HFF-Myc (cell line): ENCODE measurements at regions not wholly inside any gene's neighbourhood (a gene's known extent, or its start where the extent isn't known, plus 50 kb on each side); places are given as distances from the start of the nearest gene placed in this dataset.

Experiments
- DNase-seq: peaks from one replicate; pipeline ENCODE4 v3.0.0-alpha.2; 2011; ENCODE audit warnings: low read depth; ENCODE audit errors: extremely low read depth
- H3K4me3 ChIP-seq: replicated peaks from 2 replicates; pipeline ENCODE4 v1.5.1; 2011; ENCODE audit warnings: low read depth, mild to moderate bottlenecking, control low read depth, low read length
- TF ChIP-seq, protein P1 (sequence below): IDR thresholded peaks from 2 replicates; pipeline ENCODE4 v1.5.1; 2012; ENCODE audit warnings: mild to moderate bottlenecking, low read depth, low read length, control low read depth; ENCODE audit errors: missing control alignments

DNA sequence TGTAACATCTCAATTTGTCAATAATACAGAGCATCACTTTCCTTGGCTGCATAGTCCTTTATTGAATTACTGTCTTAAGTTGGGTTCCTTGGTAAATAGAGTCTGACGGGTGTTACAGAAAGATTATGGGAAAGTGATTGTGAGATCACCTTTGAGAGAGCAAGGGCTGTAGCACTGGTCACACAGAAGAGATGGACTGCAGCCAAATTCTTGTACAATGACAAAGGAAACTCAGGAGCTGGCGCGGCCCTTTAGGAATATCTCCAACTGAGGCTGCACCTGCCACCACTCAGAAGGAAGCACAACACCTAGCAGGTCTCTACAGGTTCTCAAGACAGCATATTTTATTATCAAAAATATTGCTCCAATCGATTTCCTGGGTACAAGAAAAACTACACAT lies 350.0 kb upstream of the ISL1 start:
- DNase-seq = no peak
- TF ChIP-seq, protein P1, sequence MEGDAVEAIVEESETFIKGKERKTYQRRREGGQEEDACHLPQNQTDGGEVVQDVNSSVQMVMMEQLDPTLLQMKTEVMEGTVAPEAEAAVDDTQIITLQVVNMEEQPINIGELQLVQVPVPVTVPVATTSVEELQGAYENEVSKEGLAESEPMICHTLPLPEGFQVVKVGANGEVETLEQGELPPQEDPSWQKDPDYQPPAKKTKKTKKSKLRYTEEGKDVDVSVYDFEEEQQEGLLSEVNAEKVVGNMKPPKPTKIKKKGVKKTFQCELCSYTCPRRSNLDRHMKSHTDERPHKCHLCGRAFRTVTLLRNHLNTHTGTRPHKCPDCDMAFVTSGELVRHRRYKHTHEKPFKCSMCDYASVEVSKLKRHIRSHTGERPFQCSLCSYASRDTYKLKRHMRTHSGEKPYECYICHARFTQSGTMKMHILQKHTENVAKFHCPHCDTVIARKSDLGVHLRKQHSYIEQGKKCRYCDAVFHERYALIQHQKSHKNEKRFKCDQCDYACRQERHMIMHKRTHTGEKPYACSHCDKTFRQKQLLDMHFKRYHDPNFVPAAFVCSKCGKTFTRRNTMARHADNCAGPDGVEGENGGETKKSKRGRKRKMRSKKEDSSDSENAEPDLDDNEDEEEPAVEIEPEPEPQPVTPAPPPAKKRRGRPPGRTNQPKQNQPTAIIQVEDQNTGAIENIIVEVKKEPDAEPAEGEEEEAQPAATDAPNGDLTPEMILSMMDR = no peak
- no peak overlapping the region for H3K4me3 ChIP-seq

DNA sequence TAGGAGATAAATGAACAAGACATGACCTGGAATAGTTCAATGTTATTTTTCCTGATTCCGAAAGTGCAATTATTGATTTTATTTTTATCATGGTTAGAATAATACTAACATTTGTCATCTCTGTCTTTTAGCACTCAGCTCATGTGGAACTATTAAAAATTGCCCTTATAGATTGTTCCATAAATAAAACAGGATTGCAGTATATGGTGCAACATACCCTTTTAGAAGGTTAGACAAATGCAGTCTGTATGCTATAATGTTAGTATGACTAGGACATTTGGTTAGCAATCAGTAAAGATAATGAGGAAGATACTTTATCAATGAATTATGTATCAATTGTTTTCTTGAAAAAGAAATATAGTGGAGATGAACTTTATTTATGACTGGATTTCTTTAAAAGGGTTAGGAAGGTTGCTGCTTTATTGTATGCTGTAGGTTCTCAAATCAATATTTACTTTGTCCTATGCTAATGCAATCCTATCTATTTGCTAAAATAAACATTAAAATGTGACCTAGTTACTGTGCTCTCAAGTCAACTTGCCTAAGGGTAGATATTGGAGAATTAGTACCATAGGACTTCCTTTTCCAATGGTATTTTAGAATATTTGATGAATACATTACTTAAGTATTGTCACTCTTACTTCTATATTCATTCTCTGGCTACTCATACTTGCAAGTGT lies 348.9 kb upstream of the ISL1 start:
- TF ChIP-seq, protein P1 = no peak
- no peak for DNase-seq
- no peak overlapping the region for H3K4me3 ChIP-seq

DNA sequence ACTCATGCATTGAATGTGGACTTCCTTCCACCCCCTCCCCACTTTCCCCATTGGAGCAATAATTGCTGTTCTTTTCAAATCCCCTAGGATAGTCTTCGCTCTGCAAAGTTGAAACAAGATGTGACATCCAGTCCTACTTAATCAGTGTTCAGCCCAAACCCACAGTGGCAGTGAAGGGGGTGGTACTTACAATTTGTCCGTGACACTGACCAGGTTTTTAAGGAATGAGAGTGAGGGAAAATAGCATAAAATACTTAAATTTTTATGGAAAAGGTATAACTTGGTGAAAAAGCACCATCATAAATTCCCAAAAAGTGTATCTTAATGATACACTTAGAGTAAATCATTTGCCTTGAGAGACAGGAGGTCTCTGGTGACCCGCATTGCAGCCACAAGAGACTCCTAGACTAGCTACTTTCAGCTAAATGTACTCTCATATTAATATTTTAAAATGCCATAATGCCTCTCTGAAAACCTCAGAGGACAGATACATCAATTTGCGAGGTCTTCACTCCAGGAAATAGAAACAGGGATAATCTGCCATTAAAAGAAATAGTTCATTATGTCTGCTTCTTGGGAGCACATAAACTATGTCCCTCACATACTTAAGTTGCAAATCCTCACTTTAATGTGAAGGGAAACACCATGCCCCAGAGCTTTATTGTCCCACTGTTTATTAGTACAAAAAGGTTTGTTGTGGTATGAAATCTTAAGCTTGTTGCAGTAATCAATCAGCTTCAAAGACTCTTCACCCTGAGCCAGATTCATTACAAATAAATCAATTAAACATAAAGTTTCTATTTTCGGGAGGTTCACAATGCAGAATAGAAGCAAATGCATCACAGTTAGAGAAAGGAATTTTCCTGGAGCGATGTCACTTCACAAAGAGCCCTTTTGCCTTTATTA lies 343.6 kb upstream of the ISL1 start:
- H3K4me3 ChIP-seq = no peak overlapping the region
- DNase-seq = no peak
- TF ChIP-seq, protein P1 = no peak

DNA sequence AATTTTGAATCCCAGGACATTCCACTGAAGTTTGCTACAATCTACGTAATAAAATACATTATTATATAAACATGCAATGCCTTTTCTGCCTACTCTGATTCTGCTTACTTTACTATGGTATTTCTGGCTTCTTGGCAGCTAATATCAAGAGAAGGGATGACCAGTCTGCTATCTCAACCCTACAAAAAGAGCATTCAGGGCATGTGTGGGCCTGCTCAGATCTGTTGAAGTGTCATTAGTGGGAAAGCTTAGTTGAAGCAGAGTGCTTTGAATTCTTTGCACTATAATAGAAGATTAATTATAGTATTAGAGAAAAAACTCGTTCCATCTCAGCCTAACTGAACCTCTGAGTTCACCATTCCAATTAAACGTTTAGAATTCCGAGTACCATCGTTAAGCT lies 339.5 kb upstream of the ISL1 start:
- TF ChIP-seq, protein P1 = no peak

DNA sequence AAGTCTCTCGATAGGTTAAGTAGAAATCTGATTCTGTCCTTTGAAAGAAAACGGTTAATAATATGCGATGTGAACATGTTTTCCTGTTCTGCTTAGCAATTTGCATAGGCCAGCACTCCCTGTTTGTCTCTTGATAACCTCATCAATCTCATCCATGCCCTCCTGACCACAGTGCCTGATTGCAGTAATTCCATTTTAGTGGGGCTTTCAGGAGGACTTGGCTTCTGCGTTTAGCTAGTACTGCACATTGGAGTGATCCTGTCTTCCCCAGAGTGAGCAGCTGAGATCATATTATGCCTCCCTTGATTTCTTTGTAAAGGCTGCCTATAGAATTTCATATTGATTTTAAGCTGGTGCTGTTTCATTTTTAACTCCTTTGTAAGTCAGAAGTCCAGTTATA lies 335.9 kb upstream of the ISL1 start:
- TF ChIP-seq, protein P1 = no peak
- H3K4me3 ChIP-seq = no peak overlapping the region
- no peak for DNase-seq

More for the DNA sequence above, 339.5 kb upstream of the ISL1 start:
- no peak for DNase-seq
- no peak overlapping the region for H3K4me3 ChIP-seq

DNA sequence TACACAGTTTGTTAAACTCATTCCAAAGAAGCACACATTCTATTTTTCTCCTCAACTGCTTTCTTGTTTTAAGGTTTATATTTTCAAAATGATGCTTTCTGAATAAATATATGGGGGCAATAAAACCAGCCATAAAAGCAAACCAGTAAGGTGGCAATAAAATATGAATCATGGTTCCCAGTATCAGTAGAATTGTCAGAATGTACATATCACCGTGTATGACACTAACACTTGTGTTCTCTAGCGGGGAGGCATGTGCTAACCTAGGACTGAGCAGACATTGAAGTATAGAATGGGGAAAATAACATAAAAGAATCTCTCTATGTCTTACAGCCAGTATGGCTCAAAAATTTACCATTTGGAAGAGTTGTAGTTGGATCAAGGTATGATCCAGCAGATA lies 329.9 kb upstream of the ISL1 start:
- TF ChIP-seq, protein P1 = no peak
- no peak overlapping the region for H3K4me3 ChIP-seq
- DNase-seq = no peak
